ENCODE measurements at regions not wholly inside any gene's neighbourhood (a gene's known extent, or its start where the extent isn't known, plus 50 kb on each side); places are given as distances from the start of the nearest gene placed in this dataset.

DNA sequence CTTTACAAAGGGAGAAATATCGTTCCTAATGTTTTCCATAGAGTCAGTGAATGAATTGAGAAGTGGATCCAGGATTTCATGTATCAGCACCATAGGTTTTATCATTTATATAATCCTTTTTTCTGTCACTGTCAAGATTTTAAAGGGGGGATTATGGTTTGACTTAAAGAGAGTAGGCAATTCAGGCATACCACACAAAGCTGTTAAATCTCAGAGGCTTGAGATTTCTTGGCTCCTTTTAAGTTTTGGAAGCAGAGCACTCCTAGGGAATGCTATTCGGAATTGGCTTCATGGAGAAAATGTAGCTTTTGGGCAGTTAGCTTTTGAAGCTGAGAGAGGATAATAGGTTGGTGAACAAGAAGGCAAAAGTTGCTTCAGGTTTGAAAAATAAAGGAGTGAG, 274.7 kb downstream of the SOX4 start:
- Histone ChIP-seq H3K27me3 (no peaks in the 10 kb centered on the region), H3K4me3 (no peak overlapping the region), H3K4me1 (peaks cover 0 to 3% (median 0%) of the 10 kb centered on the region in 4 donors), H3K36me3 (no peaks in the 10 kb centered on the region), H3K27ac (no peak overlapping the region), H3K9me3 (no peaks in the 10 kb centered on the region)
- no peak for DNase-seq
- intact Hi-C loops (cut with DNase I; ENCODE audit: low total_unique reads), result no loop called here
- TF ChIP-seq CTCF (IDR thresholded peaks at IDR 0.05), result no peak

GRCh38 chr6:21869085-21869771, 275.7 kb downstream of the SOX4 start:
- H3K4me1 ChIP-seq, result peaks cover 0 to 11% (median 0%) of the 10 kb centered on the region in 4 donors
- no peaks in the 10 kb centered on the region for H3K27me3 ChIP-seq
- TF ChIP-seq CTCF (IDR thresholded peaks at IDR 0.05), result no peak
- no peak overlapping the region for H3K27ac ChIP-seq
- H3K4me3 ChIP-seq, result no peak overlapping the region
- intact Hi-C loops (cut with DNase I; ENCODE audit: low total_unique reads), result no loop called here
- no peaks in the 10 kb centered on the region for H3K36me3 ChIP-seq
- no peaks in the 10 kb centered on the region for H3K9me3 ChIP-seq
- DNase-seq, result no peak

GRCh38 chr6:21870076-21870730, 276.7 kb downstream of the SOX4 start:
- no peak for TF ChIP-seq CTCF (IDR thresholded peaks at IDR 0.05)
- Histone ChIP-seq H3K27me3 (no peaks in the 10 kb centered on the region), H3K4me3 (no peak overlapping the region), H3K27ac (no peak overlapping the region), H3K4me1 (peaks cover 0 to 11% (median 0%) of the 10 kb centered on the region in 4 donors), H3K9me3 (no peaks in the 10 kb centered on the region), H3K36me3 (no peaks in the 10 kb centered on the region)
- intact Hi-C loops (cut with DNase I; ENCODE audit: low total_unique reads), result no loop called here
- DNase-seq, result no peak

DNA sequence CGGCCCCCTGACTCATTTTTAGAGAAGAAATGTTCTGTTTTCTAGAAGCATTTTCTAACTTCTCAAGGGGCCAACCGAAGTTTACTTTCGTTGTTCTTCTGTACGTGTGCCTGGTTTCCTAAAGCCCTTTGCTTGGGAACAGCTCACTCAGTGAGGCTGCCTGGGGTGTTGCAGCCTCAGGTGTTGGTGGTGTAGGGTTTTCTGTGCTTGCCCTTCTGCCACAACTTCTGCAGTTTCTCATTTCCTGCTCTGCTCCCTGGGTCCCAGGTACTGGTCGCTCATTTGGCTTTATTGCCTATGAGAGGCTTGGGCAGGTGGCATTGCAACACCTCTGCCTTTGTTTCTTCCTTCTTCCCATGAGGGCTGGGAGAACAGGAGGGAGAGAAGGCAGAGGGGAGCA, 278.3 kb downstream of the SOX4 start:
- Histone ChIP-seq H3K4me1 (peaks cover 0 to 11% (median 0%) of the 10 kb centered on the region in 4 donors), H3K9me3 (no peaks in the 10 kb centered on the region), H3K36me3 (no peaks in the 10 kb centered on the region), H3K4me3 (no peak overlapping the region), H3K27me3 (no peaks in the 10 kb centered on the region), H3K27ac (no peak overlapping the region)
- DNase-seq, result no peak
- TF ChIP-seq CTCF (IDR thresholded peaks at IDR 0.05), result no peak
- intact Hi-C loops (cut with DNase I; ENCODE audit: low total_unique reads), result no loop called here

DNA sequence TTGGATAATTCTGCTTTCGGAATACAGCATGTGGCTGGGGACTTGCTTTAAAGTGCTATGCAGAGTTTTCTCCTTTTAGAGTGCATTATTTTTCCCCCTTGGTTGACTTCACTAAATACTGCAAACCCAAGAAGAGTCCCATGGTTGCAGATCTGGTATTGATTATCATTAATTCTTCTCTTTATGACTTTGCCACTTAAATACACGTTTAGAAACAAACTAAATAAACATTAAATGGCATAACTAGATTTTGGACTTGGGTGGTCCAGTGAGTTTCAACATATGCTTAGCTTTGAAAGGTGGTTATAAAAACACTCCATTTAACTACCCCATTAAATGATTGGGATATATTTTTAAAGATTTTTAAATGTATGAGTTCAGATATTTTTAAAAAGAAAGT, 279.2 kb downstream of the SOX4 start:
- Histone ChIP-seq H3K9me3 (no peaks in the 10 kb centered on the region), H3K27me3 (no peaks in the 10 kb centered on the region), H3K27ac (no peak overlapping the region), H3K4me3 (no peak overlapping the region), H3K4me1 (peaks cover 0 to 11% (median 0%) of the 10 kb centered on the region in 4 donors), H3K36me3 (no peaks in the 10 kb centered on the region)
- intact Hi-C loops (cut with DNase I; ENCODE audit: low total_unique reads), result no loop called here
- no peak for DNase-seq
- TF ChIP-seq CTCF (IDR thresholded peaks at IDR 0.05), result no peak
